Kidney epithelial cell (primary cell): ENCODE measurements at regions not wholly inside any gene's neighbourhood (a gene's known extent, or its start where the extent isn't known, plus 50 kb on each side); places are given as distances from the start of the nearest gene placed in this dataset.

Source experiments
- DNase-seq: peaks from one replicate; pipeline ENCODE4 v3.0.0-alpha.2; 2010; ENCODE audit warnings: low read depth
- H3K27me3 ChIP-seq: 2 replicates; pipeline ENCODE4 v1.6.0; 2011; ENCODE audit warnings: low read length; ENCODE audit not compliant: control insufficient read depth, insufficient read depth
- H3K36me3 ChIP-seq: 2 replicates; pipeline ENCODE4 v1.5.1; 2011; ENCODE audit warnings: low read length; ENCODE audit not compliant: control insufficient read depth, insufficient read depth
- H3K4me3 ChIP-seq: 2 replicates; pipeline ENCODE4 v1.5.1; 2011; ENCODE audit warnings: low read depth, mild to moderate bottlenecking, control low read depth, low read length
- TF ChIP-seq, protein P1 (sequence below): IDR thresholded peaks from 2 replicates; pipeline ENCODE4 v1.5.1; 2011; ENCODE audit warnings: mild to moderate bottlenecking, moderate library complexity, low read length, control low read depth, inconsistent platforms; ENCODE audit not compliant: insufficient read depth, poor library complexity, severe bottlenecking

DNA sequence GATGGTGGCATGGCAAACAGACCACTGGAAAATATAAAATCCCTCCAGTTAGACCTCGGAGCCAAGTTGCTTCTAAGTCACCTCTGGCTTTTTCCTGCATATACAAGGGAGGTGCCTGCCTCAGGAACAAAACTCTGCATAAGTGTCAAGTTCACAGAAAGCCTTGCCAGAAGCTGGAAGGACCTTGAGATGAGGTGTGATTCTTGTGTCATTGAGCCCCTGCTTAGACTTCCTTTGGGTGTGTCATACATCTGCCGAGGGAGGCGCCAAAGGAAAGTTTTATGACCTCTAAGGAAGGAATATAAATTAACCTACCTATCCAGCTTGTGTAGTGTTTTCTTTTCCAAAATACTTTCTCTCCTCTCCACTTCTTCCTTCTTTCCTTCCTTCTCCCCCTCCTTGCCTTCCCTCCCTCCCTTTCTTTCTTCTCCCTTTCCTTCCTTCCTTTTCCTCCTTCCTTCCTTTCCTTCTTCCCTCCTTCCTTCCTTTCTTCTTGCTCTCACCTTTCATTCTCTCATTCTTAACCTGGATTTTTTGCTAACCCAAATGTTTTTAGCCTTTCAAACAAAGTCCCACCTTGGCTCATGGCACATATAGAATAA is 75.2 kb downstream of the TRIL start:
- H3K27me3 ChIP-seq, result no peaks in the 10 kb centered on the region
- DNase-seq, result no peak
- no peaks in the 10 kb centered on the region for H3K36me3 ChIP-seq
- TF ChIP-seq, protein P1, sequence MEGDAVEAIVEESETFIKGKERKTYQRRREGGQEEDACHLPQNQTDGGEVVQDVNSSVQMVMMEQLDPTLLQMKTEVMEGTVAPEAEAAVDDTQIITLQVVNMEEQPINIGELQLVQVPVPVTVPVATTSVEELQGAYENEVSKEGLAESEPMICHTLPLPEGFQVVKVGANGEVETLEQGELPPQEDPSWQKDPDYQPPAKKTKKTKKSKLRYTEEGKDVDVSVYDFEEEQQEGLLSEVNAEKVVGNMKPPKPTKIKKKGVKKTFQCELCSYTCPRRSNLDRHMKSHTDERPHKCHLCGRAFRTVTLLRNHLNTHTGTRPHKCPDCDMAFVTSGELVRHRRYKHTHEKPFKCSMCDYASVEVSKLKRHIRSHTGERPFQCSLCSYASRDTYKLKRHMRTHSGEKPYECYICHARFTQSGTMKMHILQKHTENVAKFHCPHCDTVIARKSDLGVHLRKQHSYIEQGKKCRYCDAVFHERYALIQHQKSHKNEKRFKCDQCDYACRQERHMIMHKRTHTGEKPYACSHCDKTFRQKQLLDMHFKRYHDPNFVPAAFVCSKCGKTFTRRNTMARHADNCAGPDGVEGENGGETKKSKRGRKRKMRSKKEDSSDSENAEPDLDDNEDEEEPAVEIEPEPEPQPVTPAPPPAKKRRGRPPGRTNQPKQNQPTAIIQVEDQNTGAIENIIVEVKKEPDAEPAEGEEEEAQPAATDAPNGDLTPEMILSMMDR, result no peak
- H3K4me3 ChIP-seq, result no peak overlapping the region

DNA sequence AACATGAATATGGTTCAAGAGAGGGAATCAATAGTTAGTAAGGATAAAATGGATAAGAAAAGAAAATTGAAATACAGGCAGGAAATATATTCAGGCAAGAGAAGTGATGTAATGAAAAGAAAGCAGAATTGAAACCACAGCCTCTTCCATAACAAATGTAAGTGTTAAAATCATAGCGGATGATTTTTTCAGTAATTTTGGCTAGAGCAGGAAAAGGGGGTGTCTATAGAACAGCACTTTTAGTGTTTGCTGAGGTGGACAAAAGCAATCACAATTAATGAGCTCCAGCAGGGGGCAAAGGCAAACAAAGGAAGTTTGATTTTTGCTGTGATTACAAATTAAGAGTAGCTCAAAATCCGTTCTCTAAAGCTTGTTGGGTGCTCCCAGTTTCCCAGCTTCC is 79.0 kb downstream of the TRIL start:
- TF ChIP-seq, protein P1, result peak; percentile 7
- Histone ChIP-seq H3K27me3 (no peaks in the 10 kb centered on the region), H3K4me3 (no peak overlapping the region), H3K36me3 (no peaks in the 10 kb centered on the region)
- DNase-seq, result no peak

DNA sequence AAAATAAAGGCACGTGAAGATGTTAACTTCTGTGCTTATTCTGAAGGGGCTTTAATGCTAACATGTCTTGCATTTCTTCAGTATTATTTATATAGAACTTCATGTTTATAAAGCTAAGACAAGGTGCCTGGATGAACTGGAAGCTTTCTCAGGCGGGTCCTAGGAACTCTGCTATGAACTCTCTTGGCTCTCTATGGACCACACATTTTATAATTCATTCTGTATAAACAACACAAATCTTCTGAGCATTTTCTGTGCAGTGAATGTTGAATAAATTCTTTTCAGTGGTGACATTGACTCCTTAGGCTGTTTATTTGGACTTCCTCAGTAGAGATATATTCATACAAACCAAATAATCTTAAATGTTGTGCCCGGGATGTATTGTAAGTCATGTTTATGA is 79.6 kb downstream of the TRIL start:
- TF ChIP-seq, protein P1, result no peak
- Histone ChIP-seq H3K4me3 (no peak overlapping the region), H3K27me3 (no peaks in the 10 kb centered on the region), H3K36me3 (no peaks in the 10 kb centered on the region)
- DNase-seq, result no peak
